Activated T-cell treated with anti-CD3 and anti-CD28 coated beads, Interleukin-2, amount 50 U/mL, for 4 hours (primary cell): ENCODE measurements at regions not wholly inside any gene's neighbourhood (a gene's known extent, or its start where the extent isn't known, plus 50 kb on each side); places are given as distances from the start of the nearest gene placed in this dataset.

Experiments used
- ATAC-seq, 2 donors: fragments of 200-7000 bp; cut with Tn5 transposase; one replicate each; pipeline ENCODE4 v1.10.0; 2021
- DNase-seq: peaks from one replicate; pipeline ENCODE4 v3.0.0-alpha.2; 2020
- H3K27me3 Mint-ChIP-seq: one replicate; pipeline ENCODE4 v1.8.0; 2021; ENCODE audit warnings: low read depth, mixed read lengths
- H3K36me3 Mint-ChIP-seq: one replicate; pipeline ENCODE4 v1.8.0; 2022; ENCODE audit warnings: mixed read lengths; ENCODE audit not compliant: insufficient read depth
- H3K4me1 Mint-ChIP-seq: one replicate; pipeline ENCODE4 v1.8.0; 2021; ENCODE audit warnings: low read depth, mixed read lengths
- H3K4me3 Mint-ChIP-seq: one replicate; pipeline ENCODE4 v1.8.0; 2021; ENCODE audit warnings: mild to moderate bottlenecking, moderate library complexity, mixed read lengths
- H3K9me3 Mint-ChIP-seq: one replicate; pipeline ENCODE4 v1.8.0; 2021; ENCODE audit warnings: mixed read lengths

- H3K36me3 Mint-ChIP-seq: no peaks in the 10 kb centered on the region
- H3K27me3 Mint-ChIP-seq: no peaks in the 10 kb centered on the region
- ATAC-seq: peak; percentile 34 to 48
- H3K9me3 Mint-ChIP-seq: no peaks in the 10 kb centered on the region
- peaks cover 42% of the 10 kb centered on the region for H3K4me1 Mint-ChIP-seq
- peak overlapping the region; percentile 76 for H3K4me3 Mint-ChIP-seq
- DNase-seq: no peak
These were observed 78.0 kb upstream of the CTSC start for GRCh38 chr11:88415495-88415894.

- DNase-seq (no peak), ATAC-seq (peak; percentile 43 to 64)
- H3K27me3 Mint-ChIP-seq: no peaks in the 10 kb centered on the region
- H3K4me3 Mint-ChIP-seq: peak overlapping the region; percentile 76
- H3K36me3 Mint-ChIP-seq: no peaks in the 10 kb centered on the region
- H3K4me1 Mint-ChIP-seq: peaks cover 37% of the 10 kb centered on the region
- H3K9me3 Mint-ChIP-seq: no peaks in the 10 kb centered on the region
These were observed 77.5 kb upstream of the CTSC start for GRCh38 chr11:88414981-88415413.

GRCh38 chr11:88414385-88414861 is 76.9 kb upstream of the CTSC start:
- no peaks in the 10 kb centered on the region for H3K27me3 Mint-ChIP-seq

GRCh38 chr11:88411265-88411664 is 73.7 kb upstream of the CTSC start:
- Mint-ChIP-seq H3K9me3 (no peaks in the 10 kb centered on the region), H3K4me1 (peaks cover 32% of the 10 kb centered on the region), H3K27me3 (no peaks in the 10 kb centered on the region), H3K36me3 (no peaks in the 10 kb centered on the region), H3K4me3 (no peak overlapping the region)
- DNase-seq (no peak), ATAC-seq (no peak)

More at GRCh38 chr11:88414385-88414861, 76.9 kb upstream of the CTSC start:
- ATAC-seq (peak; percentile 34 to 57), DNase-seq (no peak)
- peaks cover 33% of the 10 kb centered on the region for H3K4me1 Mint-ChIP-seq
- H3K4me3 Mint-ChIP-seq: peak overlapping the region; percentile 76
- no peaks in the 10 kb centered on the region for H3K9me3 Mint-ChIP-seq
- no peaks in the 10 kb centered on the region for H3K36me3 Mint-ChIP-seq

- Mint-ChIP-seq H3K9me3 (no peaks in the 10 kb centered on the region), H3K27me3 (no peaks in the 10 kb centered on the region), H3K36me3 (no peaks in the 10 kb centered on the region), H3K4me1 (peaks cover 29% of the 10 kb centered on the region), H3K4me3 (no peak overlapping the region)
- ATAC-seq: no peak
- DNase-seq: no peak
These were observed 73.1 kb upstream of the CTSC start for GRCh38 chr11:88410656-88411055.

- no peak for ATAC-seq
- no peak overlapping the region for H3K4me3 Mint-ChIP-seq
- DNase-seq: no peak
- peaks cover 23% of the 10 kb centered on the region for H3K4me1 Mint-ChIP-seq
- no peaks in the 10 kb centered on the region for H3K9me3 Mint-ChIP-seq
- no peaks in the 10 kb centered on the region for H3K36me3 Mint-ChIP-seq
- H3K27me3 Mint-ChIP-seq: no peaks in the 10 kb centered on the region
These were observed 72.5 kb upstream of the CTSC start for GRCh38 chr11:88410056-88410455.

GRCh38 chr11:88406876-88407275 is 69.3 kb upstream of the CTSC start:
- no peak for DNase-seq
- no peaks in the 10 kb centered on the region for H3K9me3 Mint-ChIP-seq
- no peak for ATAC-seq
- no peaks in the 10 kb centered on the region for H3K27me3 Mint-ChIP-seq
- no peak overlapping the region for H3K4me3 Mint-ChIP-seq
- H3K4me1 Mint-ChIP-seq: peaks cover 10% of the 10 kb centered on the region
- no peaks in the 10 kb centered on the region for H3K36me3 Mint-ChIP-seq

GRCh38 chr11:88405853-88406252 is 68.3 kb upstream of the CTSC start:
- no peak overlapping the region for H3K4me3 Mint-ChIP-seq
- DNase-seq (no peak), ATAC-seq (no peak)
- no peaks in the 10 kb centered on the region for H3K36me3 Mint-ChIP-seq
- peaks cover 10% of the 10 kb centered on the region for H3K4me1 Mint-ChIP-seq
- H3K27me3 Mint-ChIP-seq: no peaks in the 10 kb centered on the region
- no peaks in the 10 kb centered on the region for H3K9me3 Mint-ChIP-seq

- Mint-ChIP-seq H3K36me3 (no peaks in the 10 kb centered on the region), H3K4me1 (peaks cover 10% of the 10 kb centered on the region)
These were observed 67.6 kb upstream of the CTSC start for GRCh38 chr11:88404932-88405710.

GRCh38 chr11:88404391-88404790 is 66.9 kb upstream of the CTSC start:
- Mint-ChIP-seq H3K27me3 (no peaks in the 10 kb centered on the region), H3K36me3 (no peaks in the 10 kb centered on the region), H3K9me3 (no peaks in the 10 kb centered on the region), H3K4me3 (no peak overlapping the region), H3K4me1 (peaks cover 10% of the 10 kb centered on the region)
- no peak for DNase-seq
- ATAC-seq: no peak

More at GRCh38 chr11:88404932-88405710, 67.6 kb upstream of the CTSC start:
- Mint-ChIP-seq H3K4me3 (no peak overlapping the region), H3K27me3 (no peaks in the 10 kb centered on the region), H3K9me3 (no peaks in the 10 kb centered on the region)
- DNase-seq (no peak), ATAC-seq (no peak)

- DNase-seq (no peak), ATAC-seq (no peak)
- H3K36me3 Mint-ChIP-seq: peaks cover 2% of the 10 kb centered on the region
- H3K4me3 Mint-ChIP-seq: no peak overlapping the region
- H3K4me1 Mint-ChIP-seq: peaks cover 17% of the 10 kb centered on the region
- H3K9me3 Mint-ChIP-seq: no peaks in the 10 kb centered on the region
- H3K27me3 Mint-ChIP-seq: no peaks in the 10 kb centered on the region
These were observed 65.2 kb upstream of the CTSC start for GRCh38 chr11:88402784-88403183.

GRCh38 chr11:88402192-88402715 is 64.7 kb upstream of the CTSC start:
- Mint-ChIP-seq H3K9me3 (no peaks in the 10 kb centered on the region), H3K4me3 (no peak overlapping the region), H3K36me3 (peaks cover 2% of the 10 kb centered on the region), H3K27me3 (no peaks in the 10 kb centered on the region), H3K4me1 (peaks cover 16% of the 10 kb centered on the region)
- ATAC-seq (no peak), DNase-seq (no peak)

- ATAC-seq (no peak), DNase-seq (no peak)
- Mint-ChIP-seq H3K4me1 (peaks cover 9% of the 10 kb centered on the region), H3K27me3 (no peaks in the 10 kb centered on the region), H3K36me3 (peaks cover 2% of the 10 kb centered on the region), H3K9me3 (no peaks in the 10 kb centered on the region), H3K4me3 (no peak overlapping the region)
These were observed 61.4 kb upstream of the CTSC start for GRCh38 chr11:88398791-88399570.

GRCh38 chr11:88398372-88398771 is 60.8 kb upstream of the CTSC start:
- ATAC-seq (peak; percentile 73 to 89), DNase-seq (no peak)
- no peaks in the 10 kb centered on the region for H3K9me3 Mint-ChIP-seq
- H3K36me3 Mint-ChIP-seq: peaks cover 2% of the 10 kb centered on the region
- no peak overlapping the region for H3K4me3 Mint-ChIP-seq
- peaks cover 9% of the 10 kb centered on the region for H3K4me1 Mint-ChIP-seq
- H3K27me3 Mint-ChIP-seq: no peaks in the 10 kb centered on the region
